Upper lobe of right lung (tissue), 1 donor: ENCODE measurements at regions not wholly inside any gene's neighbourhood (a gene's known extent, or its start where the extent isn't known, plus 50 kb on each side); places are given as distances from the start of the nearest gene placed in this dataset.

Experiments used
- ATAC-seq: fragments of 200-7000 bp; cut with Tn5 transposase; one replicate; pipeline ENCODE4 v1.9.1; 2020; ENCODE audit warnings: mild to moderate bottlenecking, moderate library complexity
- DNase-seq: peaks from one replicate; pipeline ENCODE4 v3.0.0-alpha.2; 2020
- H3K27ac ChIP-seq: fragments of 200-600 bp; one replicate; pipeline ENCODE4 v1.8.0; 2022
- H3K27me3 ChIP-seq: fragments of 200-600 bp; one replicate; pipeline ENCODE4 v1.8.0; 2022; ENCODE audit warnings: mild to moderate bottlenecking
- H3K36me3 ChIP-seq: fragments of 200-600 bp; one replicate; pipeline ENCODE4 v1.8.0; 2022
- H3K4me1 ChIP-seq: fragments of 200-600 bp; one replicate; pipeline ENCODE4 v1.8.0; 2022
- H3K4me3 ChIP-seq: fragments of 200-600 bp; one replicate; pipeline ENCODE4 v1.8.0; 2022; ENCODE audit warnings: mild to moderate bottlenecking
- H3K9me3 ChIP-seq: fragments of 200-600 bp; one replicate; pipeline ENCODE4 v1.8.0; 2022
- CTCF ChIP-seq: fragments of 200-600 bp; IDR thresholded peaks from one replicate; pipeline ENCODE4 v1.8.0; 2022; ENCODE audit warnings: antibody characterized with exemption
- intact Hi-C: fragments of 100-400 bp; cut with DNase I; formaldehyde crosslinking; loops from one replicate; pipeline ENCODE4 v1.11.0; 2022
- donor health status: DM: no; HTN: yes; CAD: no; lungs with severe emphysema.

GRCh38 chr13:74920920-74921319, 561.0 kb downstream of the TBC1D4 start:
- Histone ChIP-seq H3K36me3 (no peaks in the 10 kb centered on the region), H3K9me3 (peaks cover 4% of the 10 kb centered on the region), H3K4me3 (no peak overlapping the region), H3K27me3 (no peaks in the 10 kb centered on the region), H3K4me1 (no peaks in the 10 kb centered on the region), H3K27ac (no peak overlapping the region)
- no peak for DNase-seq
- no peak for TF ChIP-seq CTCF
- intact Hi-C loops: no loop called here
- no peak for ATAC-seq

- Histone ChIP-seq H3K27ac (no peak overlapping the region), H3K4me3 (no peak overlapping the region), H3K27me3 (no peaks in the 10 kb centered on the region), H3K9me3 (peaks cover 4% of the 10 kb centered on the region), H3K36me3 (no peaks in the 10 kb centered on the region), H3K4me1 (no peaks in the 10 kb centered on the region)
- intact Hi-C loops: no loop called here
- no peak for ATAC-seq
- DNase-seq: no peak
- TF ChIP-seq CTCF: no peak
Observed at GRCh38 chr13:74920361-74920760, 561.6 kb downstream of the TBC1D4 start.

GRCh38 chr13:74919914-74920313, 562.1 kb downstream of the TBC1D4 start:
- no peak for DNase-seq
- ATAC-seq: no peak
- Histone ChIP-seq H3K27ac (no peak overlapping the region), H3K27me3 (no peaks in the 10 kb centered on the region), H3K4me3 (no peak overlapping the region), H3K9me3 (peaks cover 4% of the 10 kb centered on the region), H3K36me3 (no peaks in the 10 kb centered on the region), H3K4me1 (no peaks in the 10 kb centered on the region)
- no peak for TF ChIP-seq CTCF
- intact Hi-C loops: no loop called here

- no peak for DNase-seq
- H3K4me1 ChIP-seq: no peaks in the 10 kb centered on the region
- ATAC-seq: no peak
- no peaks in the 10 kb centered on the region for H3K27me3 ChIP-seq
- intact Hi-C loops: no loop called here
- H3K9me3 ChIP-seq: no peaks in the 10 kb centered on the region
- no peaks in the 10 kb centered on the region for H3K36me3 ChIP-seq
- no peak overlapping the region for H3K27ac ChIP-seq
- TF ChIP-seq CTCF: no peak
- no peak overlapping the region for H3K4me3 ChIP-seq
Observed at GRCh38 chr13:74912898-74913297, 569.1 kb downstream of the TBC1D4 start.

- H3K27ac ChIP-seq: no peak overlapping the region
- no peak for TF ChIP-seq CTCF
- no peaks in the 10 kb centered on the region for H3K4me1 ChIP-seq
- intact Hi-C loops: no loop called here
- no peaks in the 10 kb centered on the region for H3K36me3 ChIP-seq
- H3K9me3 ChIP-seq: no peaks in the 10 kb centered on the region
- no peak for DNase-seq
- no peak for ATAC-seq
- H3K27me3 ChIP-seq: no peaks in the 10 kb centered on the region
- no peak overlapping the region for H3K4me3 ChIP-seq
Observed at GRCh38 chr13:74910415-74910814, 571.6 kb downstream of the TBC1D4 start.

GRCh38 chr13:74907788-74908187, 574.2 kb downstream of the TBC1D4 start:
- no peak for ATAC-seq
- no peaks in the 10 kb centered on the region for H3K27me3 ChIP-seq
- H3K4me1 ChIP-seq: no peaks in the 10 kb centered on the region
- intact Hi-C loops: no loop called here
- no peak for TF ChIP-seq CTCF
- H3K4me3 ChIP-seq: no peak overlapping the region
- H3K36me3 ChIP-seq: no peaks in the 10 kb centered on the region
- DNase-seq: no peak
- H3K9me3 ChIP-seq: no peaks in the 10 kb centered on the region
- no peak overlapping the region for H3K27ac ChIP-seq
